Keratinocyte (primary cell): ENCODE measurements at regions not wholly inside any gene's neighbourhood (a gene's known extent, or its start where the extent isn't known, plus 50 kb on each side); places are given as distances from the start of the nearest gene placed in this dataset.

Source experiments
- DNase-seq: peaks from one replicate; pipeline ENCODE4 v3.0.0-alpha.2; 2011; ENCODE audit warnings: low read depth, missing footprints, low spot score
- FAIRE-seq: peaks from 2 replicates; lab custom pipeline; 2011; peaks lifted over from hg19 to GRCh38; lab: Jason Lieb, UNC
- H2AFZ ChIP-seq: 2 replicates; pipeline ENCODE4 v1.6.0; 2012; ENCODE audit warnings: low read length, control low read depth, inconsistent platforms; ENCODE audit not compliant: control insufficient read depth
- H3K27ac ChIP-seq: 2 replicates; pipeline ENCODE4 v1.5.1; 2011; ENCODE audit warnings: low read length; ENCODE audit not compliant: control insufficient read depth, insufficient read depth
- H3K27me3 ChIP-seq: 3 replicates; pipeline ENCODE4 v1.6.0; 2011; ENCODE audit warnings: low read length; ENCODE audit not compliant: control insufficient read depth, insufficient read depth; ENCODE audit errors: extremely low read depth
- H3K36me3 ChIP-seq, 2 experiments: 2 replicates in 1 of 2; 3 replicates in 1 of 2; pipeline ENCODE4 v1.5.1; 2011; ENCODE audit warnings: low read length in 2 of 2, mild to moderate bottlenecking in 1 of 2; ENCODE audit not compliant: control insufficient read depth in 2 of 2, insufficient read depth in 2 of 2; ENCODE audit errors: extremely low read depth in 1 of 2
- H3K4me1 ChIP-seq: 3 replicates; pipeline ENCODE4 v1.5.1; 2011; ENCODE audit warnings: low read length; ENCODE audit not compliant: control insufficient read depth, insufficient read depth; ENCODE audit errors: extremely low read depth
- H3K4me2 ChIP-seq: 3 replicates; pipeline ENCODE4 v1.6.0; 2011; ENCODE audit warnings: low read depth, low read length; ENCODE audit not compliant: control insufficient read depth, insufficient read depth; ENCODE audit errors: extremely low read depth
- H3K4me3 ChIP-seq, 3 experiments: fragments of 200-600 bp in 1 of 3; sonication (generic) in 1 of 3; 2 replicates in 2 of 3; 3 replicates in 1 of 3; pipeline ENCODE4 v1.5.1; 2011 to 2016; ENCODE audit warnings: low read length in 3 of 3, mild to moderate bottlenecking in 3 of 3, control low read depth in 2 of 3, inconsistent platforms in 1 of 3, low read depth in 1 of 3, mixed read lengths in 1 of 3, mixed run types in 1 of 3, moderate library complexity in 1 of 3; ENCODE audit not compliant: control insufficient read depth in 2 of 3, insufficient read depth in 2 of 3; ENCODE audit errors: extremely low read depth in 1 of 3
- H3K79me2 ChIP-seq: 2 replicates; pipeline ENCODE4 v1.6.0; 2012; ENCODE audit warnings: low read length; ENCODE audit not compliant: control insufficient read depth, insufficient read depth
- H3K9ac ChIP-seq: 3 replicates; pipeline ENCODE4 v1.6.0; 2011; ENCODE audit warnings: low read length; ENCODE audit not compliant: control insufficient read depth, insufficient read depth; ENCODE audit errors: extremely low read depth
- H3K9me1 ChIP-seq: 3 replicates; pipeline ENCODE4 v1.6.0; 2011; ENCODE audit warnings: low read length; ENCODE audit not compliant: control insufficient read depth, insufficient read depth; ENCODE audit errors: extremely low read depth
- H3K9me3 ChIP-seq: 2 replicates; pipeline ENCODE4 v1.5.1; 2012; ENCODE audit warnings: low read depth, low read length; ENCODE audit not compliant: control insufficient read depth
- H4K20me1 ChIP-seq: 3 replicates; pipeline ENCODE4 v1.6.0; 2011; ENCODE audit warnings: low read length; ENCODE audit not compliant: control insufficient read depth, insufficient read depth; ENCODE audit errors: extremely low read depth
- CTCF ChIP-seq, 3 experiments: IDR thresholded peaks in 1 of 3; conservative IDR thresholded peaks in 1 of 3; optimal IDR thresholded peaks in 1 of 3; 2 replicates in 2 of 3; 3 replicates in 1 of 3; pipeline versions ENCODE3 to v1.5.1; 2011; ENCODE audit warnings: low read length in 3 of 3, mild to moderate bottlenecking in 3 of 3, moderate library complexity in 2 of 3, control low read depth in 1 of 3, inconsistent platforms in 1 of 3; ENCODE audit not compliant: insufficient read depth in 2 of 3; ENCODE audit errors: extremely low read depth in 1 of 3
- EZH2 ChIP-seq: IDR thresholded peaks from one replicate; pipeline ENCODE4 v1.6.1; 2012; ENCODE audit warnings: inconsistent platforms, mild to moderate bottlenecking, low read length, moderate library complexity
- dilution Hi-C: fragments of 300-500 bp; cut with MboI; formaldehyde crosslinking; loops from one replicate; pipeline ENCODE4 v1.7.0; 2020; ENCODE audit warnings: low sequenced_read_pairs; ENCODE audit not compliant: extremely low pct_ligation_motif_present

GRCh38 chr4:1584498-1584897, 99.6 kb downstream of the FAM53A start:
- H4K20me1 ChIP-seq = no peaks in the 10 kb centered on the region
- no peak overlapping the region for H3K4me2 ChIP-seq
- H3K9me1 ChIP-seq = no peaks in the 10 kb centered on the region
- DNase-seq (no peak), FAIRE-seq (no peak)
- no peak overlapping the region for H3K4me3 ChIP-seq
- H3K9me3 ChIP-seq = no peaks in the 10 kb centered on the region
- dilution Hi-C loops = no loop called here
- H3K36me3 ChIP-seq = no peaks in the 10 kb centered on the region
- H3K27me3 ChIP-seq = peaks cover 4% of the 10 kb centered on the region
- H3K9ac ChIP-seq = no peak overlapping the region
- H3K79me2 ChIP-seq = no peaks in the 10 kb centered on the region
- H3K27ac ChIP-seq = no peak overlapping the region
- TF ChIP-seq CTCF (optimal IDR thresholded peaks at IDR 0.05 in 1 of 3, IDR thresholded peaks at IDR 0.05 in 1 of 3, conservative IDR thresholded peaks at IDR 0.05 in 1 of 3; ENCODE audit: extremely low read depth in 1 of 3, insufficient read depth in 2 of 3, low read length in 3 of 3) (no peak), EZH2 (no peak)
- no peaks in the 10 kb centered on the region for H3K4me1 ChIP-seq
- H2AFZ ChIP-seq = no peak overlapping the region

- Histone ChIP-seq H3K27me3 (peaks cover 4% of the 10 kb centered on the region), H3K9ac (no peak overlapping the region), H3K79me2 (no peaks in the 10 kb centered on the region), H3K27ac (no peak overlapping the region), H3K36me3 (no peaks in the 10 kb centered on the region), H3K4me2 (no peak overlapping the region), H3K4me3 (no peak overlapping the region), H3K4me1 (no peaks in the 10 kb centered on the region), H3K9me3 (no peaks in the 10 kb centered on the region), H2AFZ (no peak overlapping the region), H3K9me1 (no peaks in the 10 kb centered on the region), H4K20me1 (no peaks in the 10 kb centered on the region)
- no peak for DNase-seq
- no peak for FAIRE-seq
- dilution Hi-C loops = no loop called here
- TF ChIP-seq EZH2 (no peak), CTCF (optimal IDR thresholded peaks at IDR 0.05 in 1 of 3, IDR thresholded peaks at IDR 0.05 in 1 of 3, conservative IDR thresholded peaks at IDR 0.05 in 1 of 3; ENCODE audit: extremely low read depth in 1 of 3, insufficient read depth in 2 of 3, low read length in 3 of 3) (no peak)
Measured at GRCh38 chr4:1583859-1584258, 100.3 kb downstream of the FAM53A start.
